Epithelial cell of prostate (primary cell): ENCODE measurements at regions not wholly inside any gene's neighbourhood (a gene's known extent, or its start where the extent isn't known, plus 50 kb on each side); places are given as distances from the start of the nearest gene placed in this dataset.
A peak's percentile ranks its signal among the peaks of the same experiment; 100 is the strongest.
"Not testable (repeated sequence)": the region's sequence is repeated elsewhere in the genome, so short reads cannot be mapped to it uniquely, and the experiment has no call there.

Experiments used
- DNase-seq: peaks from one replicate; pipeline ENCODE4 v3.0.0-alpha.2; 2011; ENCODE audit warnings: low read depth, low spot score
- H3K27ac ChIP-seq: fragments of 450-650 bp; 2 replicates; pipeline ENCODE4 v1.5.1; 2017; ENCODE audit warnings: mild to moderate bottlenecking

DNA sequence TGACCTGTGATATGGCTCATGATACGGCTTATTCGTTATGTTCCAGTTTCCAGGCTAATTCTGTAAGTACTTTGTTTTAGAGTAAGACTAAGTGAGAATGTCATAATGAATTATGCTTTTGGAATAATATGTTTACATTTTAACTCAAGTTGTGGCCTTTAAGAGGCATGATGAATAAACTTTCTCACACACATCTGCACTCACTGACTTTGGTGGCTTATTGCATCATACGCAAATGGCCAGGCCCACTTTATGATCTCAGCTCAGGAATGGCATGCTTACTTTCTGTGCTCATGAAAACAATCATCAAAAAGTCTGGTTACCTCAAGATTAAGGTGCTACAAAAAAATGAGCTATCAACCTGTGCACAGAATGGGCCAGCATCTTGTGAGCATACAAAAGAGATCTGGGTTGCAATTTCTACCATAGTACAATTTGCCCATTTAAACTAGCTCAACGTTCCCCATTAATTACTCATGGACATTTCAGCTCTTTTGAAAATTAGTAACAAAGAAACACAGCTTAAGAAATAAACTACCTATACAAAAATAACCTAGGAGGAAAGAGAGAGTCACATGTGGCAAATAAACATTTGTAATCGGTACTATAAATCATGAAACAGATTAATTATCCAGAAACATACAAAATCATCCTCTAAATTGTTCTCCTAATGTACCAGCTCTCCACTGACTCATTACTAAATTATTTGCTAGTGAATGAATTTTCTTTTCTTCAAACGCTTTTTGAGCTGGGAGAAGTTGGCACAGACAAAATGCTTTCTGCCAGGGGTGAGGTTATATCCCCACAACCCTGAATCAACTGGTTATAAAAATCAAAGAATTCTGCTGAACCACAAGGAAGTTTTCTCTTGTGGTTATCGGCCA, 439.0 kb upstream of the ADAMTS9 start:
- DNase-seq: peak; percentile 72
- peak overlapping the region; percentile 79 for H3K27ac ChIP-seq

- DNase-seq, H3K27ac ChIP-seq: not testable (repeated sequence)
These were observed 432.4 kb upstream of the ADAMTS9 start for GRCh38 chr3:65120156-65120555.

- H3K27ac ChIP-seq: no peak overlapping the region
- DNase-seq: no peak
These were observed 431.2 kb upstream of the ADAMTS9 start for GRCh38 chr3:65118912-65119499.

- no peak for DNase-seq
- no peak overlapping the region for H3K27ac ChIP-seq
These were observed 426.2 kb upstream of the ADAMTS9 start for GRCh38 chr3:65114041-65114440.

- H3K27ac ChIP-seq: no peak overlapping the region
- DNase-seq: no peak
These were observed 425.0 kb upstream of the ADAMTS9 start for GRCh38 chr3:65112751-65113300.

- no peak for DNase-seq
- H3K27ac ChIP-seq: no peak overlapping the region
These were observed 422.9 kb upstream of the ADAMTS9 start for GRCh38 chr3:65110661-65111060.

GRCh38 chr3:65109966-65110500, 422.2 kb upstream of the ADAMTS9 start:
- H3K27ac ChIP-seq: no peak overlapping the region
- DNase-seq: no peak

- no peak overlapping the region for H3K27ac ChIP-seq
- DNase-seq: no peak
These were observed 419.4 kb upstream of the ADAMTS9 start for GRCh38 chr3:65107174-65107573.

DNA sequence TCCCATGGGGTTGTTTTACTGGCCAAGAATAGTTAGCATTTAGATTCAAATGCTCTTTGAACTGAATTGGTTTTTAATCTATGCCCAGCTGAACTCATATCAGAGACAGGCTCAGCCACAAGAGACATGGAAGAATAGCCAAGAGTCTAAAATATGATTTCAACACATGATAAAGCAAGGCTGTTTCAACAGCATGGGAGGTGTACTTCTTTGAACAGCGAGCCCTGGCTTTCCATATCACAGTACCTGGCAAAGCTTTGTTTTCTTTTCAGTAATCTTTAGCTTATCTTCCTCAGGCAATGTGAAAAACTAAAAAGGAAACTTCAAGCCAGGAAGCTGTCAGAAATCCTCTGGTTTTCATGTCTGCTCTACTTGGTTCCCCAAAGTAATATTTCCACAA, 413.6 kb upstream of the ADAMTS9 start:
- H3K27ac ChIP-seq: no peak overlapping the region
- no peak for DNase-seq

DNA sequence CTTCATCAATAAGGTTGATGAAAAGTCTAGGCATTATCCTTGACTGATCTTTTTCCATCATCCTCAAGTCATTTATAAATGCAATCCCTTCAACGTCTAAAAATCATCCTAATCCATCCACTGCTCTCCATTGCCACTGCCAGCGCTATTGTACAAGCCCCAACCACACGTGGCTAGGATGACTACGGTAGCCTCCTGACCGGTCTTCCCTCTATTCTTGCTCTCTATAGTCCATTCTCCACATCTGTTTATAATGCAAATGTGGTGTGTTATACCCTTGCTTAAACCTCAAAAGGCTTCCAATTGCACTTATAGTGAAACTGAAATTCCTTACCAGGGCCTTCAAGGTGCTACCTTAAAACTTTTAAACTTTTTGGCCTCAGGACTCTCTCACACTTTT, 410.6 kb upstream of the ADAMTS9 start:
- no peak overlapping the region for H3K27ac ChIP-seq
- DNase-seq: no peak

GRCh38 chr3:65096110-65096745, 408.4 kb upstream of the ADAMTS9 start:
- DNase-seq: no peak
- no peak overlapping the region for H3K27ac ChIP-seq

- no peak overlapping the region for H3K27ac ChIP-seq
- DNase-seq: no peak
These were observed 406.9 kb upstream of the ADAMTS9 start for GRCh38 chr3:65094723-65095122.

DNA sequence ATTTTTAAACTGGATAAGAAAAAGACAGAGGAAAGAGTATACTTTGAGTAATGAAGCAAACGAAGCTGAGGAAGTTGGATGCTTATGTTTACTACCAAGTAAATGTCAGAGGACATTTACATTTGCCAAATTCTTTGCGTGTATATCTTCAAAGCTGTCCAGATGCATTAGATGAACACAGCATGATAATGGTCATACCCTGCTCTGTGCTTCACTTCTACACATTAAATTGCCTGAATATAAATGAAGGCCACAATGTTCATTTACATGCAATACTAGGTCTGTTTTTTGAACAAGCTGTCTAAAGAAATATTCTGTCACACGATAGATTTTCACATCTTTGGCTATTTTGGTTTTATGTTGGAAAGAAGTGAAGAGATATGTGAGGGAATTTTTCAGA, 405.8 kb upstream of the ADAMTS9 start:
- no peak overlapping the region for H3K27ac ChIP-seq
- no peak for DNase-seq

GRCh38 chr3:65091565-65091964, 403.8 kb upstream of the ADAMTS9 start:
- no peak for DNase-seq
- H3K27ac ChIP-seq: no peak overlapping the region

DNA sequence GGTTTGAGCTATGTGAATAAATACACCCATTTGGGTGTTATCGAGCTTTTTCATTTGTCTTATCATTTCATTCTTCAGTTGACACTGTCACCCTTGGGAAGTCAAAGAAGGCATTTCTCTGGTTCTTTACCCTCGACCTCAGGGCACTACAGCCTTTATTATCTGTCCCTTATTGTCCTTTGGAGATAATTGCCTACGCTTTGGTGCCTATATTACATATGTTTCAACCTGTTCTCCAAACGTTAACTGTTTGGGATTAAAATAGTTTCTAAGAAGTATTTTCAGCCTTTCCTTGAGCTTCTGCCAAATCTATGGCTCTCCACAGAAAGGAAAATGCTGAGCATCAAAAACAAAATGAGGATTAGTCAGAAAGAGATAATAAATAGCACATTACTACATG, 395.4 kb upstream of the ADAMTS9 start:
- no peak for DNase-seq

GRCh38 chr3:65081536-65081935, 393.7 kb upstream of the ADAMTS9 start:
- H3K27ac ChIP-seq: no peak overlapping the region
- DNase-seq: no peak

More for the DNA sequence above, 395.4 kb upstream of the ADAMTS9 start:
- no peak overlapping the region for H3K27ac ChIP-seq

DNA sequence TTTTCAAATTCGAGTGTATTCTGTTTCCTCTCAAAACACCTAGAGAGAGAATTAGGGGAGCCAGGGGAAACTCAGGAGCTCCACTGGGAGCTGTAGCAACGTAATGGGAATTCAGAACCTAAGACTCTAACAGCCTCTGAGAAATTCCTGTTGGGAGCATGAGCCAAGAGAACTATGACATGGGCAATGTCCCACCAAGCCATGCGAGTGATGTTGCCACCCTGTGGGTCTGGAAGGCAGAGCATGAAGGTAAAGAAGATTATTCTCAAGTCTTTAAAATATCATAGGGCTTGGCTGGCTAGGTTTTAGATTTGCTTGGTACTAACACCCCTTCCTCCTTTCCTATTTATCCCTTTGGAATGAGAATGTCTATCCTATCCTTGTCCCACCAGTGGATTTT, 392.6 kb upstream of the ADAMTS9 start:
- H3K27ac ChIP-seq: no peak overlapping the region
- no peak for DNase-seq

DNA sequence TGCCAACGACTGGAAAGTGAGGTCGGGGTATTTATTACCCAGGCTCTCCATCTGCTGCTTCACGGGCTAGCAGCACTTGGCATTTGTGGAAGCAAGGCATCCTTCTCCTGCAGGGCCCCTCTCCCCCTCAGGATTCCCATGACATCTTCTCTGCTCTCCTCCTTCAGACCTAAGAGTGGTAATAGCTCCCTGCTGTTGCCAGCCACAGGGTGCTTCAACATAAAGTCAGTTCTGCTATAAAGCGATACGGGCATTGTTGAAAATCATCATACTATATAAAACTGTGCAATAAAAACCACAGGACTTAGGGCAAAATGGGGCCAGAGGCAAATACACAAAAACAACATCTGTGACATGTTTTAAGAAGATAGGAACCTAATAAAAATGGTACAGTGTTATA, 391.8 kb upstream of the ADAMTS9 start:
- H3K27ac ChIP-seq: no peak overlapping the region
- no peak for DNase-seq

- DNase-seq: no peak
- no peak overlapping the region for H3K27ac ChIP-seq
These were observed 390.9 kb upstream of the ADAMTS9 start for GRCh38 chr3:65078748-65079147.

DNA sequence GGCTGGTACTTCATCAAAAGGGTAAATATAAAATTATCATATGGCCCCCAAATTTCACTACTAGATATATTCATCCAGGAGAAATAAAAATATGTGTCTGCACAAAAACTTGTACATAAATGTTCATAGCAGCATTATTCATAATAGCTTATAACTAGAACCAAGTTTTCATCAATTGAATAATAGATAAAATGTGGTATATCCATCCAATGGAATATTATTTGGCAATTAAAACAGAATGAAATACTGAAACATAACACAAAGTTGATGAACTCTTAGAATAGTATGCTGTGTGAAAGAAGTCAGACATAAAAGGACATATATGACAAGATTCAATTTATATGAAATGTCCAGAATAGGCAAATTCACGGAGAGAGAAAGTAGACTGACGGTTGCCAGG, 389.3 kb upstream of the ADAMTS9 start:
- DNase-seq: no peak
- H3K27ac ChIP-seq: no peak overlapping the region

DNA sequence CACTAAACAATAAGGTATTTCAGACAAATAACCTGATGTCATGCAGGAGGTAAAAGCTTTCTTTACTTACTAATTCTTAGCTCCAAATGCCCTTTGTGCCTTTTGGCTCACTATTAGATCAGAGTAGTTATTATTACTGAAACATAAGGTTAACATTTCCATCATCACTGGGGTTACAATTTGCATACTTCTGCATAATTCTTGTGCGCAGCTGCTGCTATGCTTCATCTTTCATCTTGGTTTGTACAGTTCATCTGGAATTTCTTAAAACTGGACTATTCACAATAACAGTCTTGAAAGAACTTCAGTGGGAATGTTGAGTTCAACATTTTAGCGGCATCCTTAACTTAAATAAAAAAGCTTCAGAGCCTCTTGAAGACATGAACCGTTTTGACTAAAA, 383.2 kb upstream of the ADAMTS9 start:
- no peak for DNase-seq
- no peak overlapping the region for H3K27ac ChIP-seq
